ENCODE measurements at regions not wholly inside any gene's neighbourhood (a gene's known extent, or its start where the extent isn't known, plus 50 kb on each side); places are given as distances from the start of the nearest gene placed in this dataset.

DNA sequence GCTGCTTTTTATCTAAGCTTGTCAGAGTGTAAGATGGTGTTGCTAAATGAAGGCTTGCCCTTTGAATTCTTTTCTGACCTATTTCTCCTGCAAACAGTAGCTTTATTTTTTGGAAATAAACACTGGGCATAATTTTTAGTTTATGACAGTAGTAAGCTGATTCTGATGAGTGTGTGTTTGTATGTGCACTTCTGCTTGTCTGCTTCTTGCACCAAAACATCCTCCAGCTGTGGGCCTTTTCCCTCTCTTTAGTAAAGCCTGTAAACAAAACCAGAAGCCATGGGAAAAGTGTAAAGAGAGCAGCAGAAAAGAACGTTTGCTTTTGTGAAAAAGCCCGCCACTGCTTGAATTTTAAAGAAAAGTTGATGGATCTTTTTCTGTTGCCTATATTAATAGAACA lies 136.4 kb upstream of the IL12A start:
- Histone ChIP-seq H3F3A (replicated peaks; ENCODE audit: insufficient read depth) (peaks cover 30% of the 10 kb centered on the region), H3K4me2 (peak overlapping the region; percentile 81), H3K4me3 (ENCODE audit: low read depth in 2 of 2, low read length in 1 of 2) (peak overlapping the region; percentile 39 to 53; a peak in 3 of 4 replicates), H3K27me3 (ENCODE audit: insufficient read depth) (no peaks in the 10 kb centered on the region), H3K9ac (peak overlapping the region; percentile 68), H3K27ac (ENCODE audit: low read depth in 2 of 2, low read length in 1 of 2) (peak overlapping the region; percentile 93 to 100), H4K20me1 (ENCODE audit: insufficient read depth) (no peaks in the 10 kb centered on the region), H3K9me3 (no peaks in the 10 kb centered on the region), H3K4me1 (ENCODE audit: control insufficient read depth in 1 of 2, insufficient read depth in 2 of 2, low read depth in 1 of 2, low read length in 1 of 2) (peaks cover 30 to 68% of the 10 kb centered on the region in 2 experiments), H3K79me2 (ENCODE audit: insufficient read depth) (peaks cover 82% of the 10 kb centered on the region), H2AFZ (ENCODE audit: low read depth) (peak overlapping the region; percentile 23; the same call in 1 of the 2 replicates), H3K9me2 (no peaks in the 10 kb centered on the region), H3K36me3 (replicated peaks in 1 of 2; ENCODE audit: control insufficient read depth in 1 of 2, insufficient read depth in 2 of 2, low read length in 1 of 2) (no peaks in the 10 kb centered on the region)
- 42% methylated on average over 2 of the region's 2 CpGs for WGBS (ENCODE audit: low lambda C conversion rate)
- no peak for DNase-seq
- POLR2A ChIA-PET: interaction anchor here (1.2 to 2.1 kb wide), 5 partner anchors 10 to 30 kb away, joined by 3 to 8 read pairs (median 6); partner anchors contain the start of gene SCHIP1
- CTCF ChIA-PET: interaction anchor here (0.8 to 10.7 kb wide), 11 partner anchors 9 to 153 kb away, joined by 3 to 160 read pairs (median 4); partner anchors contain the start of genes IL12A and SCHIP1
- TF ChIP-seq CHD2 (IDR thresholded peaks at IDR 0.05; ENCODE audit: low read length, partially characterized antibody) (no peak), RCOR1 (IDR thresholded peaks at IDR 0.05; ENCODE audit: low read length) (no peak), SMC3 (IDR thresholded peaks at IDR 0.05; ENCODE audit: low read depth, low read length) (no peak), FOSL2 (IDR thresholded peaks at IDR 0.05; ENCODE audit: borderline replicate concordance, low read depth) (no peak), RFX5 (IDR thresholded peaks at IDR 0.05; ENCODE audit: low read length) (no peak), FOXM1 (IDR thresholded peaks at IDR 0.05; ENCODE audit: low read depth) (no peak), EZH2phosphoT487 (IDR thresholded peaks at IDR 0.05; ENCODE audit: borderline replicate concordance, low read depth) (no peak), MXI1 (IDR thresholded peaks at IDR 0.05; ENCODE audit: low read depth, low read length) (no peak)
- TF ChIP-seq, protein P1, sequence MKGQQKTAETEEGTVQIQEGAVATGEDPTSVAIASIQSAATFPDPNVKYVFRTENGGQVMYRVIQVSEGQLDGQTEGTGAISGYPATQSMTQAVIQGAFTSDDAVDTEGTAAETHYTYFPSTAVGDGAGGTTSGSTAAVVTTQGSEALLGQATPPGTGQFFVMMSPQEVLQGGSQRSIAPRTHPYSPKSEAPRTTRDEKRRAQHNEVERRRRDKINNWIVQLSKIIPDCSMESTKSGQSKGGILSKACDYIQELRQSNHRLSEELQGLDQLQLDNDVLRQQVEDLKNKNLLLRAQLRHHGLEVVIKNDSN (IDR thresholded peaks at IDR 0.05; ENCODE audit: borderline replicate concordance, low read depth): no peak

DNA sequence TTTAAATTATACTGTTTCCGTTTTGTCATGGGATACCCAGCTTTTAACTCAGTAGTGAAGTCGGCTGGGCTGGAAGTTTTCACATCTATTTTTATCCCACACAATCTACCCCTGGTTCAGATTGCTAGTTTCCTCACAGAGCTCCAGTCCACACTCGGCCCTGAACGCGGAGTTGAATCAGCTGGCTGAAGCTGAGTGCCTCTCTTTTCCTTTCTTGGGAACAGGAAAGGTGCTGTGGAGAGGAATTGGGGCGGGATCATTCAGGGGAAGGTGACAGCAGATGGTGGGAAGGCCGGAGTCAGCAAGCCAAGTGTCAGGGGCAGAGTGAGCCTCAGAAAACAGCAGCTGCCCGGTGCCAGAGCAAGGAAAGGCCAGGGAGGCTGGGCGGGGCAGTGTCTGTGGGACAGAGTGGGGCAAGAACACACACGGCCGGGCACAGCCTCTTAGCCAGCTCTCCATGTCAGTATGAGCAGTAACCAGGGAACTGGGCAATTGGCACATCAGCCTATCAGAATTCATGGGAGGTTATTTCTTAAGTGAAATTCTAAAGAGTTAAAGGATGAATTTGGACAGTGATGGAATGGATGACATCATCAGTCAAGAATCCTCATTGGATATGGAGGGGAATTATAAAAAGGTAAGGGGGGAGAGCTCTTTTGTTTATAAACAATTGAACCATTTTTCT lies 135.7 kb upstream of the IL12A start:
- ChIA-PET POLR2A (interaction anchor here (1.2 to 2.2 kb wide), 6 partner anchors 10 to 29 kb away, joined by 3 to 8 read pairs (median 6); partner anchors contain the start of gene SCHIP1), CTCF (interaction anchor here (0.7 to 10.7 kb wide), 13 partner anchors 8 to 152 kb away, joined by 3 to 160 read pairs (median 4); partner anchors contain the start of genes IL12A and SCHIP1)
- peak overlapping the region; percentile 68 for H3K9ac ChIP-seq
- H3K27ac ChIP-seq (ENCODE audit: low read depth in 2 of 2, low read length in 1 of 2): peak overlapping the region; percentile 93 to 100
- 0 out of 2 replicates have a peak, but pooled peaks have one; percentile 23 for TF ChIP-seq FOSL2 (IDR thresholded peaks at IDR 0.05; ENCODE audit: borderline replicate concordance, low read depth)
- TF ChIP-seq, protein P2, sequence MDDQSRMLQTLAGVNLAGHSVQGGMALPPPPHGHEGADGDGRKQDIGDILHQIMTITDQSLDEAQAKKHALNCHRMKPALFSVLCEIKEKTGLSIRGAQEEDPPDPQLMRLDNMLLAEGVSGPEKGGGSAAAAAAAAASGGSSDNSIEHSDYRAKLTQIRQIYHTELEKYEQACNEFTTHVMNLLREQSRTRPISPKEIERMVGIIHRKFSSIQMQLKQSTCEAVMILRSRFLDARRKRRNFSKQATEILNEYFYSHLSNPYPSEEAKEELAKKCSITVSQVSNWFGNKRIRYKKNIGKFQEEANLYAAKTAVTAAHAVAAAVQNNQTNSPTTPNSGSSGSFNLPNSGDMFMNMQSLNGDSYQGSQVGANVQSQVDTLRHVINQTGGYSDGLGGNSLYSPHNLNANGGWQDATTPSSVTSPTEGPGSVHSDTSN (IDR thresholded peaks at IDR 0.05): no peak
- TF ChIP-seq TCF12 (IDR thresholded peaks at IDR 0.05): peak; percentile 30
- TF ChIP-seq, protein P1 (IDR thresholded peaks at IDR 0.05; ENCODE audit: borderline replicate concordance, low read depth): no peak
- peak; percentile 19; the same call in 1 of the 2 replicates for TF ChIP-seq JUND (IDR thresholded peaks at IDR 0.05)
- TF ChIP-seq MEF2A (IDR thresholded peaks at IDR 0.05; ENCODE audit: borderline replicate concordance, low read depth): peak; percentile 61; the same call in 1 of the 2 replicates
- no peaks in the 10 kb centered on the region for H4K20me1 ChIP-seq (ENCODE audit: insufficient read depth)
- H3K4me2 ChIP-seq: peak overlapping the region; percentile 81
- H3K9me2 ChIP-seq: no peaks in the 10 kb centered on the region
- H3K36me3 ChIP-seq (replicated peaks in 1 of 2; ENCODE audit: control insufficient read depth in 1 of 2, insufficient read depth in 2 of 2, low read length in 1 of 2): no peaks in the 10 kb centered on the region
- peak overlapping the region; percentile 39 to 53 for H3K4me3 ChIP-seq (ENCODE audit: low read depth in 2 of 2, low read length in 1 of 2)
- H3K4me1 ChIP-seq (ENCODE audit: control insufficient read depth in 1 of 2, insufficient read depth in 2 of 2, low read depth in 1 of 2, low read length in 1 of 2): peaks cover 30 to 72% of the 10 kb centered on the region in 2 experiments
- no peaks in the 10 kb centered on the region for H3K27me3 ChIP-seq (ENCODE audit: insufficient read depth)
- H3K79me2 ChIP-seq (ENCODE audit: insufficient read depth): peaks cover 82% of the 10 kb centered on the region
- no peak for DNase-seq
- peak overlapping the region; percentile 23; the same call in 1 of the 2 replicates for H2AFZ ChIP-seq (ENCODE audit: low read depth)
- peaks cover 30% of the 10 kb centered on the region for H3F3A ChIP-seq (replicated peaks; ENCODE audit: insufficient read depth)
- H3K9me3 ChIP-seq: no peaks in the 10 kb centered on the region
- 23% methylated on average over 11 of the region's 11 CpGs for WGBS (ENCODE audit: low lambda C conversion rate)
